ENCODE measurements at regions not wholly inside any gene's neighbourhood (a gene's known extent, or its start where the extent isn't known, plus 50 kb on each side); places are given as distances from the start of the nearest gene placed in this dataset.

- no peak for DNase-seq
Observed at GRCh38 chr6:44062771-44063560, 64.3 kb downstream of the MRPL14 start.

- no peak for DNase-seq
Observed at GRCh38 chr6:44062105-44062770, 65.0 kb downstream of the MRPL14 start.

- DNase-seq: no peak
Observed at GRCh38 chr6:44061375-44062104, 65.7 kb downstream of the MRPL14 start.

GRCh38 chr6:44060612-44061374 lies 66.5 kb downstream of the MRPL14 start:
- no peak for DNase-seq

GRCh38 chr6:44059359-44060346 lies 67.6 kb downstream of the MRPL14 start:
- no peak for DNase-seq

- no peak for DNase-seq
Observed at GRCh38 chr6:44058617-44059358, 68.5 kb downstream of the MRPL14 start.

GRCh38 chr6:44057931-44058616 lies 69.2 kb downstream of the MRPL14 start:
- DNase-seq: no peak

- no peak for DNase-seq
Observed at GRCh38 chr6:44057238-44057930, 69.9 kb downstream of the MRPL14 start.

- no peak for DNase-seq
Observed at GRCh38 chr6:44056392-44057237, 70.6 kb downstream of the MRPL14 start.

- no peak for DNase-seq
Observed at GRCh38 chr6:44054721-44055559, 72.3 kb downstream of the MRPL14 start.

- no peak for DNase-seq
Observed at GRCh38 chr6:44053760-44054556, 73.3 kb downstream of the MRPL14 start.

GRCh38 chr6:44053106-44053756 lies 74.0 kb downstream of the MRPL14 start:
- no peak for DNase-seq

GRCh38 chr6:44052419-44053023 lies 74.7 kb downstream of the MRPL14 start:
- no peak for DNase-seq

GRCh38 chr6:44051515-44051914 lies 75.7 kb downstream of the MRPL14 start:
- DNase-seq: no peak

- no peak for DNase-seq
Observed at GRCh38 chr6:44050872-44051505, 76.3 kb downstream of the MRPL14 start.

Data from NK-92 treated with Interleukin-12 subunit alpha and Interleukin-12 subunit beta, amount 100 ng/mL, for 24 hours (cell line).